NCI-H128 (cell line): ENCODE measurements at regions not wholly inside any gene's neighbourhood (a gene's known extent, or its start where the extent isn't known, plus 50 kb on each side); places are given as distances from the start of the nearest gene placed in this dataset.
"Not testable (repeated sequence)": the region's sequence is repeated elsewhere in the genome, so short reads cannot be mapped to it uniquely, and the experiment has no call there.

ENCODE experiments used
- DNase-seq: peaks from one replicate; lab custom pipeline; 2025; ENCODE audit not compliant: unreplicated experiment; lab: John Stamatoyannopoulos, UW

GRCh38 chr15:85196697-85197096, 183.7 kb upstream of the AKAP13 start:
- not testable (repeated sequence) for DNase-seq

DNA sequence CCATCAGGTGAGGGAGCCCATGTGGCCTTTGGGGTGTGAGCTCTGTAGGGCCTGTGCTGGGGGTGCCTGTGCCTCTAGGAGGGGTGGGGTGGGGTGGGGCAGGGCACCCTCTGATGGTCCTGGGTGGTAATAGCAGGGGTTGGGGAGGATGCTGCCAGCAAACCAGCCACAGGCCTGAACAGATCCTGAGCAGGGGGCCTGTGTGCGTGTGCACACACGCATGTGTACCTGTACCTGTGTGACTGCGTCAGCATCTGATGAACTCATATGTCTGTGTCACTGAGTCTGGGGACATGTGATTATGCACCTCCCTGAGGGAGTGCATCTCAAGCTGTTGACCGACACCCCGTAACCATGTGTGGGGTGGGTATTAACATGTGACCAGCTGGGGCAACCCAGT, 182.8 kb upstream of the AKAP13 start:
- DNase-seq, result not testable (repeated sequence)

DNA sequence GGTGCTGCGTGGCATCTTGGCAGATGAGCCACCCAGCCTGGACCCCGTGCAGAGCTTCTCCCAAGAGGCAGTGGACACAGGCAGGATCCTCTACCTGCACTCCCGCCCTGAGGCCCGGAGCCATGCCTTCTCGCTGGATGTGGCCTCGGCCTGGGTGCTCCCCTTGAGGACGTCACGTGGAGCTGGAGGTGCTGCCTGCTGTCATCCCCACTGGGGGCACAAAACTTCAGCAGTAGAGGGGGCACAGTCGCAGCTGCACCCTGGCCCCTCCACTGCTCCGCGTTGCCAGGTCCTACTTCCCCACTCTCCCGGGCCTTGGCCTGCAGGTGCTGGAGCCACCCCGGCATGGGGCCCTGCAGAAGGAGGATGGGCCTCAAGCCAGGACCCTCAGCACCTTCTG, 182.0 kb upstream of the AKAP13 start:
- not testable (repeated sequence) for DNase-seq

- not testable (repeated sequence) for DNase-seq
Measured at GRCh38 chr15:85200215-85200614, 180.2 kb upstream of the AKAP13 start.

DNA sequence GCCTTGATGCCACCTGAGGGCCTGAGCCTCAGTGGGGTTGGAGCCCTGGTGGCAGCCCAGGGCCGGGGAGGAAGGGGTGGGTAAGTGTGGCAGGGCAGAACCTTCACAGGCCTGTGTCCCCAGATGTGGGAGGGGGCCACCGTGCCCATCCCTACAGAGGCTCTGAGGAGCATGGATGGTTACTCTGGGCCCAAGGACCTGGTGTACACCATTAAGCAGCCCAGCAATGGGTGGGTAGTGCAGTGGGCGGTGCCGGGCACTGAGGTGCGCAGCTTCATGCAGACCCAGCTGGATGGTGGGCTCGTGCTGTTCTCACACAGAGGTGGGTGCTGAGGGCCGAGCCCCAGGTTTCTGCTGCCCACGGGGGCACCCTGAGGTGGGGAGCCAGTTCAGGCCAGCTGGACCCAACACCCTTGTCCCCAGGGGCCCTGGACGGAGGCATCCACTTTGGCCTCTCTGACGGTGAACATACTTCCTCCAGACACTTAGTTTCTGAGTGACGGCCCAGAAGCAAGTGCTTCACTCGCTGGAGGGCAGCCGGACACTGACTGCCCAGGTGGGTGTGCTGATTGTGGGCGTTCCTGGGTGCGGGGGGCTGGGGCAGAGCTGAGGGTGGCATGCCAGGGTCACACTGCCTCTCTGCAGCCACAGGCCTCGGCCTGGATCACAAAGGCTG, 179.1 kb upstream of the AKAP13 start:
- DNase-seq, result not testable (repeated sequence)

- DNase-seq, result not testable (repeated sequence)
Measured at GRCh38 chr15:85204481-85204880, 175.9 kb upstream of the AKAP13 start.

DNA sequence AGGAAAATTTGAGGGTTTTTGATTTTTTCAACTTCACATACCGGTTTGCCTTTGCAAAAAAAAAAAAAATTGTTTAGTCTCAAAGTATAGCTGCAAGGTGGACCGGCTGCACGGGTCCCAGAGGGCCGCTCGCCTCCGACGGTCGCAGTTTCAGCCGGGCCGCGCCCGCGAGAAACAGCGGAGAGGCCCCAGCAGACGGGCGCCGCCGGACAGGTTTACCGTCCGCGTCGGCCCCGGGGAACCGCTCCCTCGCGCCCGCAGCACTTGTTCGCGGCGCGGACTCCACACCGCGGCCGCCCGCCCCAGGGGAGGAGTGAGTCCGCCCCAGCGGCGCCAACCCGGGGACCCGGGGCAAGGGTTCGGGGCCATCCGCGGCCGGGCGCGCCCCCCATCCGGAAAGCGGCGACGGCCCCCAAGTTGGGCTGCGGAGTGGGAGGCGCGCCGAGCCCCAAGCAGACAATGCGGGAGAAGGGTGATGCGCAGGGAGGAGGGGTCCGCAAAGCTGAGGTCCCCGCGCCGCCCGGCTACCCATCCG, 146.5 kb upstream of the AKAP13 start:
- DNase-seq, result not testable (repeated sequence)

DNA sequence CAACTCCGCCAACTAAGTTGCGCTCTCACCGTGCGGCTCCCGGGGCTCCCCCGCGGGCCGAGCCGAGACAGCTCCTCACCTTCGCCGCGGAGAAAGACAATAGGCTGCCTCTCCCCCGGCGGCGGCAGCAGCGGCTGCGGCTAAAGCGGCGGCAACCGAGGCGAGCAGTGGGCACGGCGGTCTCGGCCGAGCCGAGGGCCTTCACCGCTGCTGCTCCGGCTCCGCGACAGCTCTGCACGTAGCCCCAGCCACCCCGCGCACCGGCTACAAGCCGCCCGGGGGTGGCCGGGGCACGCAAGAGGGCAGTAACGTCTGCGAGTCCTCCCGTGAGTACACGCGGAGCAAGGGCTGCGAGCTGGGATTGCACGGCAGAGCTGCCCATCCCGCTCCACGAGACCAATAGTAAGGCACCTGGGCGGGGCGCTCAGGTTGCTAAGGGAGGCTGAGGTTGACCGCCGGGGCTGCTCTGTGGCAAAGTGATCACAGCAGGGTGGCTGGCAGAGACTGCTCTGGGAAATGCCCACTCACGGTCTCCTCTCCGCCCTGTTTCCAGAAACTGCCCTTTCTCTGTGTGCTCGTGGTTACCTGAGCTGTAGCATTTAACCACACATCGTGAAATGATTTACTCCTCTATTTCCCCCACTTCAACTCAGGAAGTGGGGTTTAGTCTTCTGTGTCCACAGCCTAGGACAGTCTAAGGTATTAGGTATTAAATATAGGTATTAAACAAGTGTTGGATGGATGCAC, 145.8 kb upstream of the AKAP13 start:
- not testable (repeated sequence) for DNase-seq

GRCh38 chr15:85244056-85244455, 136.3 kb upstream of the AKAP13 start:
- DNase-seq, result not testable (repeated sequence)

GRCh38 chr15:85250938-85251542, 129.4 kb upstream of the AKAP13 start:
- DNase-seq, result not testable (repeated sequence)

GRCh38 chr15:85253196-85253915, 127.0 kb upstream of the AKAP13 start:
- DNase-seq, result not testable (repeated sequence)

- DNase-seq, result not testable (repeated sequence)
Measured at GRCh38 chr15:85254961-85255360, 125.4 kb upstream of the AKAP13 start.

- not testable (repeated sequence) for DNase-seq
Measured at GRCh38 chr15:85255502-85255901, 124.9 kb upstream of the AKAP13 start.

GRCh38 chr15:85256009-85256997, 124.1 kb upstream of the AKAP13 start:
- not testable (repeated sequence) for DNase-seq

DNA sequence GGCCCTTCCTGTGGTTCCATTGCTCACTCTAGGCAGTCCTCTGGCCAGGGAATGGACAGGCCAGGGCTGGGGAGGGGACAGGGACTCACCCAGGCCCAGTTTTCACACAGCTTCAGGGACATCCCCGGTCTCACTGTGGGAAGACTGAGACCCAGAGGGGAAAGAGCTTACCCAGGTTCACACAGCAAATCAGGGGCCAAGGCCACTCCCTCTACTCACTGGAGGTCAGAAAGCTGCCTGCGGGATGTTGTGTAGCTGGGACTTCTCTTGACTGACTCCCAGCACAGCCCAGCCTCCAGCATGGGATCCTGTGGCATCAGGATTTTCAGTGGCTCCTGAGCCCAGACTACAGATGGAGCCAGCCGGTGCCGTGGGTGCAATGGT, 122.3 kb upstream of the AKAP13 start:
- DNase-seq, result not testable (repeated sequence)

GRCh38 chr15:85258559-85259209, 121.7 kb upstream of the AKAP13 start:
- DNase-seq, result not testable (repeated sequence)

DNA sequence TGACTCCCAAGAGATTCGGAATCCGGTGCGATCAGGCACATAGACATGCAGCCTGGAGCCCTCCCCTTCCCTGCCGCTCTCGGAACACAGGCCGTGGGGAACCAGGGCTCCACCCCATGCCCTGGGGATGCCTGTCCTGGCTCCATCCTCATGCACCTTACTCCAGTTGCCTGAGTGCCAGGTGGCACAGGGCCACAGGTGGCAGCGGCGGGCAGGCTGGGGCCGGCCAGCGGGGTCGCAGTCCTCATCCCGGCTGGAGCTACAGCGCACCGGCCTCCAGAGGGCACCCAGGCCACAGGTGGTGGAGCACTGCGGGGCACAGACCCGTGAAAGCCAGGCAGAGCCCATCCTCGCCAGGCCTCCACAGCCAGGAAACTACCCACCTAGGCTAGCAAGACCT, 119.9 kb upstream of the AKAP13 start:
- DNase-seq, result not testable (repeated sequence)

- DNase-seq, result not testable (repeated sequence)
Measured at GRCh38 chr15:85262461-85263055, 117.8 kb upstream of the AKAP13 start.
